ENCODE measurements at regions not wholly inside any gene's neighbourhood (a gene's known extent, or its start where the extent isn't known, plus 50 kb on each side); places are given as distances from the start of the nearest gene placed in this dataset.

DNA sequence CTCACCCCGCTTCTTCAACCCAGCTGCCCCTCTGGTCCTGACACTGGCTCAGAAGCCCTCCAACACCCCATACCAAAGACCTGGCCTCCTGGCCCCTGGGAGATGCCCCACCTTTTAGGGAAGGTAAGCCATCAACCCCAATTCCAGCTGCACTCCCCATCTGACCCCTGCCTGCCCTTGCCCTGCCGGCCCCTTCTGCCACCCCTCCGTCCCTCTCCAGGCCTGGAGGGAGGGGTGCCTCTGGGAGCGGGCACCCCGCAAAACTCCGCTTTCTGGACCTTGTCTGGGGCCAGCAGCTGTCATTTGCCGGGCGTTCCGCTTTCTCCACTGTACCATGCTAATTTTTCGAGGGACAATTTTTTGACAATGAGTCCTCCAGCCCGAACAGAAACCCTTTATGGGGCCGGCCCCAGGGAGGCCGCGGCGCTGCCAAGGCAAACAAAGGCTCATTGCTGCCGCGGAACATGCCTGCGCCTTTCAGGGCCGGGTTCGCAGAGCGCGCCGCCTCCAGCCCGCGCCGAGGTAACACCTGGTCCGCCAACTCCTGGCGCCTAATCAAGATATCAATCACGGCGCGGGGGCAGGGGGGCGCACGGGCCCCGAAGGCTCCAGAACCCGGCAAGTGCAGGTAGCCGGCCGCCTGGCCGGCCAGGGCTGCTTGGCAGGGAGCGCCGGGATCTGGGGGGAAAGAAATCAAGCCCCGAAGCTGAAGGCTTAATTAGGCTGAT lies 96.0 kb downstream of the INHBB start:
- no peak for DNase-seq

DNA sequence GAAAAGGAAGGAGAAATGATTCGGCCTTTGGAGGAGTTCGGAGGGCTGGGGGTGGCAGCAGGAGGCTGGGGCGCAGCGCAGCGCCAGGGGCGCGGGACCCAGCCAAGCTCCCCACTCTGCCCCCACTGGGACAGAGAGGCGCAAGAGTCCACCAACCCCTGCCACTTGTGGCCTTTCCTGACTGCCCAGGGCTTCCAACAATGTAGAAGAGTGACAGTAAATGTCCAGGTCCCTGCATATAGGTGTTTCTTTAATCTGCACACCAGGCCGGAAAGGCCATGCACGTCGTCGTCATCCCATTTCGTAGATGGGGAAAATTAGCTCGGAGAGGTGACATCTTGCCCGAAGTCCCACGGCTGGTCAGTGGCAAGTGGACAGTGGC lies 96.6 kb downstream of the INHBB start:
- DNase-seq: no peak

DNA sequence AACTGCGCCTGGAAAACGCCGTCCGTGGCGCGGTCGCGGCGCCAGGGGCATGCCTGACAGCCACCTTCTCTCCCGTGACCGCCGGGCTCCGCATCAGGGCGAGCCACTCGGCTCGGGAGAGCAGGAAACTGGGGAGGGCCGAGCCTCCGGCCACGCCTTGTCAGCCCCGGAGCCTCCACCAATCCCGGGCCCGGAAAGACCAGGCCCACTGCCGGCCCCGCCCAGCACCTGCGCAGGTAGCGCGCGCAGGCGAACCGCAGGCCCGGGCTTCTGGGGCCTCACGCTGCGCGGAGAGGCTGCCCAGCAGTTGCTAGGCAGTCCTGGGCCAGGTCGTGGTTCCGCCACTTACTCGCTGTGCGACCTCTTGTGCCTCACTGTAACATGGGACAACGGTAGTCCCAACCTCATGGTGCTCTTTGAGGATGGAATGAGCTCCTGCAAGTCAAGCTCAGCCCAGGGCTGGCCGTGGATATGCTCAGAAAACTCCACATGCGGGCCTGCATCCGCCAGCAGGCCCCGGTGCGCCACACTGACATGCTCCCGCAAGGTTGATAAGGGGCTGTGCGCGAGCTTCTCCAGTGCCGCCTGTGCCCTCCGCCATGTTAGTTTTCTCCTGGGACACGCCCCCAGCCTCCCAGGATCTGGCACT lies 97.1 kb downstream of the INHBB start:
- no peak for DNase-seq

DNA sequence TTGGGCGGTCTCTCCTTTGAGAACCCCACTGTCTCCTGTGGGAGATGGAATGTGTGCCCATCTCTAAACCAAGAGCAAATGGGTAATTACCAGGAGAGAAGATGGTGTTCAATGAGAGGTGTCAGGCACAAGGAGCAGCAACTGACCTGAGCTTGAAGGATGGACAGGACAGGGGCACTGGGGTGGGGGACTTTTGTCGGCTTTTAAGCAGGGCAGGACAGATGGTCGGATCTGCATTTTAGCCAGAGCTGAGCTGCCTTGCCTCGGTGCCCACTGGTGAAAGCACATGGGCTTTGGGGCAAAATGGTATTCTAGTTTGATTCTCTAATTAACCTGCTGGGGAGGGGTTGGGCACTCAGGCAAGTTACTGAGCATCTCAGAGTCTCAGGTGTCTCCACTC lies 98.0 kb downstream of the INHBB start:
- DNase-seq: no peak

DNA sequence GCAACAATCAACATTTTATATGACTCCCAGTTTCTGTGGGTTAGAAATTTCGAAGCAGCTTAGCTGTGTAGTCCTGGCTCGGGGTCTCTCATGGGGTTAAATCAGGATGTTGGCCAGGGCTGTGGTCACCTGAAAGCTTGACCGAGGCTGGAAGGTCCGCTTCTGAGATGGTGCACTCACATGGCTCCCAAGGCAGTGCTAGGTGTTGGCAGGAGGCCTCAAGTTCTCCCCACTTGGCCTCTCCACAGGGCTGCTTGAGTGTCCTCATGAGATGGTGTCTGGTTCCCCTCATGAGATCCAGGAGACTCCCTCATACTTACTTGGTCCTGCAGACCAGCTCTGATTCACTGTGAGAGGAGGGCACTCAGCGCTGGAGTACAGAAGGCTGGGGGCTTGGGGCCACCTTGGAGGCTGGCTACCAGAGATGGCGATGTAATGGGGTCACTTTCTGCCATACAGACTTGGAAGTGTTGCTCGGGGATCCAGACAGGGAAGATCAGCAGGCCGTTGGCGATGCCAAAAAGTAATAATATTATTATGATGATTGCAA lies 98.8 kb downstream of the INHBB start:
- no peak for DNase-seq

DNA sequence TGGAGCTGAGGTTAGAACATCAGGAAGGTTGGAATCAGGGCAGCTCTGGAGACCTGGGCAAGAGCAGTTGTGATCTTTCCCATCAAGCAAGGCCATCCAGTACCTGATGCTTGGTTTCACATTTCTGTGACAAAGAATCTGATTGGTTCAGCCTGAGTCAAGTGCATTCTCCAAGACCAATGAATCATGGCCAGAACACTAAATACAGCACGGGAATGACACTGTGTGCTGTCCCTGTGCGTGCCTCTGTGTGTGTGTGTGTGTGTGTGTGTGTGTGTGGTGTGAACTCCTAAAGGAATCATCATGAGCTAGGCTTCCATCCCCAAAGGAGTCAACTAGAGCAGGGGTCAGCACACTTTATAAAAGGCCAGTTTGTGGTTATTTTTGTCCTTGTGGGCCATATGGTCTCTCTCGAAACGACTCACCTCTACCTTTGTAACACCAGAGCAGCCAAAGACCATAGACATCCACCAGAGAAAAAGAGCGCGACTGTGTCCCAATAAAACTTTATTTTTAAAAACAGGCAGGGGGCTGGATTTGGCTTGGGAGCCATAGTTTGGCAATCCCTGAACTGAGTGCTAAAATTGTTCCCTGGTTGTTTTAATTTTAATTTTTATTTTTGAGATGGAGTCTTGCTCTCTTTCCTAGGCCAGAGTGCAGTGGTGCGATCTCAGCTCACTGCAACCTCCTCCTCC lies 99.7 kb downstream of the INHBB start:
- DNase-seq: no peak

DNA sequence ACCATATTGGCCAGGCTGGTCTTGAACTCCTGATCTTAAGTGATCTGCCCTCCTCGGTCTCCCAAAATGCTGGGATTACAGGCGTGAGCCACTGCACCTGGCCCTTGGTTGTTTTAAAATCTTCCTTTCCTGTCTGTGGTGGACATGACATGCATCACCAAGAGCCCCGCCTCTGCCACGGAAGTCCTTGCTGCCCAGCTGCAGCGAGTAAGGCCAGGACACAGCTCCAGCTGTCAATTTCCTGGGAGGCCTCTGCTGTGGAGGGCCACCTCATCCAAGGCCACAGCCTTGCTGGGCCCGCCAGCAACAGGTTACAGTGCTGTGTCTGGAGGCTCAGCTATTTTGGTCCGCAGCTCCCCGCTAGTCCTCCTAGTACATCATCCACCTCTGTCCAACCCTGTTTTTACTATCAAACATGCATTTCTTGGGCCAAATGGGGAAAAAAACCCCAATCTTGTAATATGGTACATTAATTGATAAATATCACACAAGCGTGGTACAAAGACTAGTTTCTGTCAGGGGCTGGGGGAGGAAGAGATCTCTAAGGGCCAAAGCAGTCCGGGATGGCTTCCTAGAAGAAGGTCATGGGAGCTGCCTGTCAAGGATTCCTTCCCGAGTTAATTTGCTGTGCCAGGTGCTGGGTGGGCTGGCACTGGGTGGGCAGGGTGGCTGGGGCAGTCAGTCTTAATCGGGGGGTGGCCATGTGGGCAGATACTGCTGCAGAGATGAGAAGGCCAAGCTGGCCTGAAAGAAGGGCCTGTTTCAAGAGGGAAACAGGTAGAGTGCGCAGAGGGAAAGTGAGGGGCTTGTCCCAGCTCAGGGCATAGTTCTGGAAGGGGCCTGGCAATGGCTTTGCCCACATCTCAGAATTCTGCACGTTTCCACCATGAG lies 100.5 kb downstream of the INHBB start:
- no peak for DNase-seq

DNA sequence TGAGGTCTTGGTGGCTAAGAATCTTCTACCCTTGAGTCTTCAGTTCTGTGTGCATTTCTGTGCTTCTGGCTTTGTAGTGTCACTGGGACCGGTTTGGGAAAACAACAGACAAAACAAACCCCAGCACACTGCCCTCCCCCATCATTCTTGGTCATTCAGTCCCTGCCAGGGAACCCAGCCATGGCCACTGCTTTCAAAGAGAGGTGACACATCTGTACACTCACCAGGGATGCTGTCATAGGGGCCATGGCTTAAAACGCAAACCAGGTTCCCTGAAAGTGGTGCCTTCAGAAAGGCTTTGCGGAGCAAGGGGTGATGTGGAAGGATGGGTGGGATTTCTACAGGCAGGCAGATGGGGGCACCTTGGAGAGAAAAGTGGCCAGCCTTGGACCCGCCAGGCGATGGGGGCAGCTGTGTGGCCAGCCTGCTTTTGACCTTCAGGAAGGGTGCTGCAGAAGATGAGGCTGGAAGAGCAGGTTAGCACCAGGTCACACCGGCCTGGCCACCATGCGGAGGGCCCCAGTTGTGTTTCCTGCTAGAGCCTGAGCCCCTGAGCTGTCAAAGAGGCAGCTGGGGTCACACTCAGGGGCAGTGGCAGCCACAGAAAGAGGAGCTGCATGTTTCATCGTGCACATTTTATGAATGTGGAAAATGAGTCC lies 101.3 kb downstream of the INHBB start:
- DNase-seq: no peak

DNA sequence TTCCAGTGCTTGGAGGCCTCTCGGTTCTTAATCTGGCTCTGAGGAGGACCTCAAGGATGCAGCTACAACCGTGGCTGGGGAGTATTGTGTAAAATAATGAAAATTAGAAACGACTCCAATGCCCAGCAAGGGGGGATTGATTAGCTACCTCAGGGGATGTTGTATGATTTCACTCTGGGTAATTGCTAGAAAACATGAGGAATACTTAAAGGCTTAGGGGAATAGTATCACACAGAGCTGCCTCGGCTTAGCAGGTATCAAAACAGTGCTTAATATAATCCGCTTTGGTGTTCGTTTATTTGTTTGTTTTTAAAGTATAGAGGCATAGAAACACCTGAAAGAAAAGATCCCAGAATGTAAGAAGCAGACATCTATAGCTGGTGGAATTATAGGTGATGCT lies 102.5 kb downstream of the INHBB start:
- no peak for DNase-seq

DNA sequence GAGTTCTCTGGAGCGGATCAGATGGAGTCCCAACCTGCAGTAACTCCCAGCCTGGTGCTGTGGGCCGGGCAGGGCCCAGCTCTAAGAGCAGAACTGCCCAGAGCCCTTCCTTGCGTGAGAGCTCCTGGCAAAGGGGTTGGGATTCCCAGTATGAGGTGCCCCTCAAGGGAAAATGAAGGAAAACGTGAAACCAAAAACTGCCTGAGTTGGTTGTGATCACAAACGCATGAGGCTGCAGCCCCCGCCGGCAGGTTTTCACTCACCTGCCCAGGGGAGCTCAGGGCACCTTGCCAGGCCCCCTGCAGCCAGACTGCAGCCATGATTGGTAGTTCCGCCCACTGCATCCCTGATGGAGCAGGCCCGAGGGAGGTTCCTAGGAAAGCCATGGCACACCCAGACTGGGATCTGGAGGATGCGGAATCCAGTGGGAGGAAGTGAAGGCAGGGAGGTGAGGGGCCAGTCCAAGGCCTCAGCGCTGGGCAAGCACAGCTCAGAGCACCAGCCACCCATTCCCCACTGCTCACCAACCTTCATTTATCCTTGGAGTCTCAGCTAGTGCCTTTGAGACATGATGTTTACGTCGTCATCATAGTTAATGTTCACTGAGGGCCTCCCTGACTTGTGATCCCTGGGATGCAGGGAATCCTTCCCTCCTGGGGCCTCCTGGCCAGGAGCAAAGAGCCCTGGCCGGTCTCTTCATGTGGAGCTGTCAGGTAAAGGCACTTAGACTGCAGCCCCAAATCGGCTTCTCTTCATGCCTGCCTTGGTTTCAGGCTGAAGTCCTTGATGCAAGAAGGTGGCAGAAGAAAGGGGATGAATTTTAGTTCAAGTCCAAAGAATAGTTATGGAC lies 103.2 kb downstream of the INHBB start:
- no peak for DNase-seq

DNA sequence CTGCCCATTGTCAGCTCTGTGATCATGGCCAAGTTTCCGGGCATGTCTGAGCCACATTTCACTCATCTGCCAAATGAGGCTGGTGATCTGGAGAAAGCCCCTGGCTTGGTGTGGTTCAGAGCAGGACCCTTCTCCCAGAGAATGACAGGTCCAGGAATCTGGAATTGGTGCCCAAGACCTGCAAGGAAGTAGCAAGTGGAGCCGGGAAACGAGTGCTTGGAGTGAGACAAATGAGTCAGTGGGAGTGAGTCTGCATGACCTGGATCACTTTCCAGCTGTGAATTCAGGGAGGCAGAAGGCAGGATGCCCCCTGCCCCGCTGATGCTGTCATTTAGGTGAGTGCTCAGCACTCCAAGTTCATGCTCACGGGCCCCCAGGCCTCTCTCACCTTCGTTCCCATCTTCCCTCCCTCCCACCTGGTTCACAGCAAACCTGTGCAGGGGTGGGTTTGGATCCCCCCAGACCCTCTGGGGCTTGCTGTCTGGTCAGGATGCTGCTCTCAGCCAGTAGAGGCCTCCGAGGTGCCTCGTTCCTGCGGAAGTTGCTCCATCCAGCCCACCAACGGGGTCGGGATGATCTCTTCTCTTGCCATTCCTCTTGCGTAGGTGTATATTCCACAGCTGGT lies 104.4 kb downstream of the INHBB start:
- DNase-seq: no peak

DNA sequence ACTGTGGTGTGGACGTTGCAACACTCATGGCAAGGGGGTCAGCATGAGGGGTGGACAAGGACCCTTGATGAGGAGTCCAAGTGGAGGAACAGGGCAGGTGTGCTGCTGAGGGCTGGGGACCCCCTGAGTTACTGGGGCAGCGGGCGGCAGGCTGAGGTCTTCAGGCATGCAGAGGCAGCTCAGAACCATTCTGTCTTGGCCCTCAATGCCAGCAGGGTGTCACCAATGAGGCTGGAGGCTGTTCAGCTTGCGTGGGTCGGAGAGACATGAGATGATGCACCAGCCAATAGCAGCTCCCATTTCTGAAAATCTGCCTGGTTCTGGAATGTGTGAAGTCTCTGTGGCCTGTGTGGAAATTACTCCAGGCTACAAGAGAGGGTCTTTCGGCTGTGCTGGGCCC lies 105.4 kb downstream of the INHBB start:
- DNase-seq: no peak

DNA sequence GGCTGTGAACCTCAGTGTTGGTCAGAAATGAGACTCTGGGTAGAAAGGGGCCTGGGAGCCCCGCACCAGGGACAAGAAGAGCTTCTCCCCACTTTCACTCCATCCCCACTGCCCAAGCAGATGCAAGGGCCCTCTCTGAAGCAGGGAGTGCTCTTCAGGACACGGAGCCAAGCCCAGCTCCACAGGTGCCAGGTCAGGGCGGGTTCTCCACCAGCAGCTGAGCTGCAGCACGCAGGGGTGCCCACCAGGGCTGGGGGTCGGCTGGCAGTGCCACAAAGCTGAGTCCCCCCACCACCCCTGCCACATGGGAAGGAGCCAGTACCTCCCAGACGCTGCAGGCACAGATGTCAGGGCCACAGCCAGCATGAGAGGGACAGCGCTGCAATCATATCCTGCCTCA lies 106.2 kb downstream of the INHBB start:
- no peak for DNase-seq

DNA sequence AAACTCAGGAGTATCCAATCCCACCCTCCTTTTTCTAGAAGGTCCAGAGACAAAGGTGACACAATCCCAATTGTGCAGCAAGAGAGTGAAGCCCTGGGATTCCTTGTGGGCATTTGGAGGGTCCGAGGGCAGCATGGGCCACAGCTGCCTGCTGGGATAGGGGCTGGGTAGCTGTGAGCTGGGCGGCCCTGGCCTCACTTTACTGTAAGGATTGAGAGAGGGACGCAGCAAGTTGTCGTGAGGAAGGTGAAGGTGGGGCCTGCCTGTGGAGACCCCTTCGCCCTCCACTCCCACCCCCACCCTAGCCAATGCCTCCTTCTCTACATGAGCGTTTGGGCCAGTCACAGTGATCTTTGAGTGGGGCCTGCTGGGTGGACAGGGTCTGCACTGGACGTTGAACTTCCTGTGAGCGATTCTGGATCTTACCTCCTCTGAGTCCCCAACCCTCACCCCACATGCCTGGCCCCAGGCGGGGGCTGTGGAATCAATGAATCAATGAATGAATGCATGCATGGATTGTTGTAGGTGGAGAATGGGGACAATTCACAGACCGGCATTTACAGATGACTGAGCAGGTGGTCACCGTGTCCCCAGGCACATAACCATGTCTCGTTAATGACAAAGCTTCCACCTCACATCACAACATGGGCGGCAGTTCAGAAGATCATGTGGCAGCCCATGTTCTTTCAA lies 107.2 kb downstream of the INHBB start:
- DNase-seq: no peak

DNA sequence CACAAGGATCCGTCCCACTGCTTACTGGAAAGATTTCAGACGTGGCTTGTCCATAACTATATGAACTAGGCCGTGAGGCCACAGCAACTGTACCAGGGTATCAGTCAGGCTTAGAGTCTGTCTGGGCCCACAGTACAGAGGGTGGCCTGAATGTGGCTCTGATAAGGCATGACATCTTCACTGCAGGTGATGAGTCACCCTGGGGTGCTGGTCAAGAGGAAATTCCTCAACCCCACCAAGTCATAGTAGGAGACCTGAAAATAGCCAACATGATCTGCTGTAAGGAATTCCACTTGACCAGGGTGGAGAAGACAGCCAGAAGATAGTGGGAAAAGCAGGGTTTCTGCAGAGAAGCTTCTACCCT lies 107.7 kb downstream of the INHBB start:
- no peak for DNase-seq

DNA sequence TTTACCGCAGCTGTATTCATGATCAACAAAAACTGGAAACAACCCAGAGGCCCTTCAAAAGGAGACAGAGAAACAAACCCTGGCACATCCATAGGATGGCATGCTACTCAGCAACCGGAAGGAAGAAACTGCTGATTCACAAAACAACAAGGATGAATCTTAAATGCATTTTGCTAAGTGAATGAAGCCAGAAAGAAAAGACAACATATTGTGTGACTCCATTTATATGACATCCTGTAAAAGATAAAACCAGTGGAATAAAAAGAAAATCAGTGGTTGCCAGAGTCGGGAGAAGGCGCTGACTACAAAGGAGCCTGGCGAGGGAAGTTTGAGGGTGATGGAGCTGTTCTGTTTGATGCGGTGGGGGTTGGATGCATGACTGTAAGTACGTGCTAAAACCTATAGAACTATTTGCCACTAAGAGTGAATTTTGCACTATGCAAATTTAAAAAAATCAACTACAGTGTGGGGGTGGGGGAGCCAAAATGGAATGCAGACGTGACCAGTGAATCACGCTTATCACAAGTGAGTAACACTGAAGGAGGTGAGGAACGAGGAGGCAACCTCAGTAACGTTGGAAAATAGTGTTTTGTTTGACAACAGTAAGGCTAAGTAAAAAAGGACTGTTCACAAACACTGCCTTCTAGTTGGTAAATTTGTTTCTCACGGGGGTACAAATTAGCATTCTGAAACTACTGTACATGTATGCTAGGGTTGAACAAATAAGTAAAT lies 108.9 kb downstream of the INHBB start:
- DNase-seq: no peak

DNA sequence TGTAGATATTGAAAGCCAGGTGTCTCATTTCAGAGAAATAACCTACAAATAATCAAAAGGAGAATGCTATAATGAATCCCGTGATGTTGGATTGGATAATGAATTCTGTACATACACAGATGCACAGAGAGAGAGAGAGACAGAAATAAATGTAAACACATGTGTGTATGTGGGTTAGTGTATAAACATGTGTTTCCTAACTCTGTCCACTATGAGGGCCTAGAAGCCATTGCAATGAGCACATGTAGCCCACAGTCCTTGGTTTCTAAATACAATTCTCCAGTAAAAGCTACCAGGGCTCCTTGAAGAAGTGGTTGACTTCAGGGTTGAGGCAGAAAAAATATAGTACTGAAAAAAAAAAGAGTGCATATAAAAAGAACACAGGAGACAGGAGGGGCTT lies 109.5 kb downstream of the INHBB start:
- no peak for DNase-seq

DNA sequence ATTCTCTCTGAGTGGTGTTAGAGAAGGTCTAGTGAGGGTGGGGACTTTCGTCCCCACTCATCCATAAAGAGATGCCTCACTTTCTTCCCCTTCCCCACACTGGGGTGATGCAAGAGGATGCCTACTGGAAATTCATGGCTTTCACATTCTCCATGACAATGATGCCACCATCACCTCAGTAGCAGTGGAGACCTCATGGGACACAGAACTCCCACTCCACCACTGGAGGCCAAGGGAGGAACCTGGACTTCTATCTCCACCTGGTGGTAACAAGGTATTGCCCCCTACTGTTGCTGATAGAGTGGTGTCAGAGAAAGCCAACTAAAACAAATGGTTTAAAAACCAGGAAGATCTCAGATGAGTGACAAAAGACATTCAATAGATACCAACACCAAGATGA lies 110.9 kb downstream of the INHBB start:
- DNase-seq: no peak

DNA sequence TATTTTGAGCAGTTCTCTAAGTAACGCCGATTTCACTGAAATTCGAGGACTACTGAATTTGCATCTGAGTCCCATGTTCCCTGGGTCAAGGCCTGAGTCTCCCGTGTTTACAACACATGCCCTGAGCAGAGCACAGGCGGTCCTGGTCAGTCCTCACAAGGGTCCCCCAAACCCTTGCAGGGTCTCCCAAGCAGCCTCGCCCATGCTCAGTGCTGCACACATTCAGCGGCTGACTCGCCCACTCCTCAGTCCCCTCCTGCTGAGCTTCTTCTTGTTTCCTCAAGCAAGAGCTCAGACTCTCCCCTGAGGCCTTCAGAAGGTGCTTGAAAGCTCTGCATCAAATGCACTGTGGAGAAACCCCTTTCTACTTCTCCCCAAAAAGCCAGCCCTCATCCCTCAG lies 114.6 kb downstream of the INHBB start:
- no peak for DNase-seq

DNA sequence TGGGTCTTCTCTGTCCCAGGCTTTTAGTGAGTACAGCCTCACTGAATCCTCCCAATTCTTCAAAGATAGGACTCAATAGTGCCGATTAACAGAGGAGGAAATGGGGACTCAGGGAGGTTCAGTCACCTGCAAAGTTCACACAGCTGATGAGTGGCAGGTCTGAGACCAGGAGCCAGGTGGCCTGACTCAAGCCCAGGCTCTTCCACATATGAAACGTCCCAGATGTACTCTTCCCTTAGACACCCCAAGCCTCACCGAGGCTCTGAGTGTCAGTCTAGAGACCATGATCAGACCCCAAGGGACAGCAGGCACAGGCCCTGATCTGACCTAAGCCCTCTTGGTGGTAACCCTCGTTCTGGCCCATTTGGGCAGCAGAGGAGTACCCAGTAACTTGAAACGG lies 115.2 kb downstream of the INHBB start:
- DNase-seq: no peak

Data from stimulated activated naive CD4-positive, alpha-beta T cell treated with Interleukin-2 at 50 U/mL for 16 hours (primary cell).